EH (cell line): ENCODE measurements at regions not wholly inside any gene's neighbourhood (a gene's known extent, or its start where the extent isn't known, plus 50 kb on each side); places are given as distances from the start of the nearest gene placed in this dataset.

ENCODE experiments used
- DNase-seq: peaks from one replicate; pipeline ENCODE4 v3.0.0-alpha.2; 2015; ENCODE audit warnings: low read depth

- DNase-seq: no peak
These were observed 1134.1 kb downstream of the BRD1 start for GRCh38 chr22:48693377-48694135.

DNA sequence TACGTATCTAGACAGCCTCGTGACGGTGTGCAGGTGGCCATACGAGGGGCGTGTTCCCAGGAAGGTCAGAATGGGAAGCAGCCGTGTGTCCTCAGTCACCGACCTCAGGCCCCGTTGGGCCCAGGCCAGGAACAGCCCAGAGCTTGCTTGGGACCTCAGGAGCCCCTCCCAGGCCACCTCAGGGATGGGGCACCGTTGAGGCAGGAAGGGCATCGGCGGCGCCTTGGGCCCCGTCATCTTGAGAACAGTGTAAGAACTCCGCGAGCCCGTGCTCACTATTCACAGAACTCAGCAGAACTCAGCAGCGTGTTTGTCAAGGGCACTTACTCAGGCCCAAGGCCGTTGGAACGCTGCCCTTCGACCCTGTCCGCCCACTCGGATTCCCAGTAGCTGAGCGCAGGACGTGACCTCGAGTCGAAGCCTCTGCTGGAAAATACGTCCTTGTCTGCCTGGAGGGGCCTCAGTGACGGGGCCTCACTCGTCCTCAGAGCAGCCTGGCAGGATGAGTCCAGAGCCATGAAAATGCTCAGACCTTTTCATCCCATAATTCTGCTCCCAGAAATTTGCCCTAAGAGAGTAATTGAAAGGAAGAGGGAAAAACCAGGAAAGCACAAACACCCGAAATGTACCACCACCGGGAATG, 1134.8 kb downstream of the BRD1 start:
- no peak for DNase-seq

DNA sequence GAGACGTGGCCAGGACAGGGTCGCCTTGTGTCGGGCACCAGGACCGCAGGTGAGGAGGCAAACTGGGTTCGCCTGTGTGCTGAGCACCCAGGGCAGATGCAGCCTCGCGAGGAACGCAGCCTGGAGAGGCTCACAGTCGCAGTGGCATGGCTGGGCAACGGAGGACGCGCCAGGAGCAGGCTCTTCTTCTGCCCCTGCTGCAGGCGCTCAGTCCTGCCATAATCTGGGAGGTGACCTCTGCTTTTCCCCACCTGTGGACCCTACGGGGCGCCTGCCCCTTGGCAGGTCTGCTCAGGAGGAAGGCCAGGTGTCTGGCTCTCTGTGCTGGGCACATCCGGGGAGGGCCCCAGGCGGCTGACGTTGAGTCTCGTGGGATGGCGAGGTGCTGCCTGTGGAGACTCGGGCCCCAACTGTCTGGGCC, 1136.2 kb downstream of the BRD1 start:
- no peak for DNase-seq

DNA sequence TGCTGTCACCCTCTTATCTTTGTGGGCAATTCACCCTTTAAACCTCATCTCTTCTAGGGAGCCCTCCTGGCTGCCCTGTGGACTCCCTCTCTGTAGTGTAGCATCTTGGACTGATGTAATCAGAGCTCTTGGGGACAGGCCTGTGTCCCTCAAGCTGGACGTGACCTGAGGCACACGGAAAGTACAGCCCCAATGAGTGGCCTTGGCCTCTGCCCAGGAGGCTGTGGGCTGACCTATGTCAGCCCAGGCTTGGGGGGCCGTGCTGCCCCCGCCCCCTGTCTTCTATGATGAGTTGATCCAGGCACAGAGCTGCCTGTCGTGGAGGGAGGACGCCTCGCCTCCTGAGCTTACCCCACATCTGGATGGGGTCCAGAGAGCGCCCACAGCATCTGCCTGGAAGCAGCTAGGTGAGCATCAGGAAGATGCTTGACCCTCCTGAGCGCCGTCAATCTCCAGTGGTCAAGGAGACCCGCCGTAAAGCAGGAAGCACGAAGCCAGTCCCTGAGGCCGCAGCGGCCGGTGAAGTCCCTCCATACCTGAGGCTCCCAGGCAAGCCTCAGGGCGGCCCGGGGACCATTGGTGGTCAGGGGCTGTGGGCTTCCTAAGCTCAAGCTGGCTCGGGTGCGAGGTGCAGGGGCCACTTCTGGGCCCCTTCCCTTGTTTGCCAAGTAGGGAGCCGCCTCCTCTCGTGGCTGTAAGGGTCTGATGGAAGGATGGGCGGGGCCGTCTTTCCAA, 1136.9 kb downstream of the BRD1 start:
- DNase-seq: no peak

GRCh38 chr22:48689206-48689605, 1138.5 kb downstream of the BRD1 start:
- DNase-seq: no peak

GRCh38 chr22:48688366-48688765, 1139.3 kb downstream of the BRD1 start:
- no peak for DNase-seq

DNA sequence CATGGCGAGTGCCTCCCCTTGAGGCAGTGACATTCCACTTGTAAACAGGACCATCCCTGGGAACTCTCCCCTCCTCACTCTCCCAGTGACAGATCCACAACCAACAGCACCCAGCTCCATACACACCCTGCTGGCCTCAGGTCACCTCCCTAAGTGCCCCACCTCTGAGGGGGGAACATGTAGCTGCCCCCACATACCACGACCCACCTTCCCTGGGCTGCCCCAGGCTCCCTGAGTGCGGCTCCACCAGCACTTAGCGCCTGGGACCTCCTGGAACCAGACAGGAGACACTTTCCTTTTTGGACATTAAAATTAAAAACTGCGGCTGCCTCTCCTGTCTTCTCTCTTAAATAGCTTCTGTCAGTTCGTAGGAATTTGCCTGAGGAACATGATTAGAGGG, 1140.1 kb downstream of the BRD1 start:
- no peak for DNase-seq

DNA sequence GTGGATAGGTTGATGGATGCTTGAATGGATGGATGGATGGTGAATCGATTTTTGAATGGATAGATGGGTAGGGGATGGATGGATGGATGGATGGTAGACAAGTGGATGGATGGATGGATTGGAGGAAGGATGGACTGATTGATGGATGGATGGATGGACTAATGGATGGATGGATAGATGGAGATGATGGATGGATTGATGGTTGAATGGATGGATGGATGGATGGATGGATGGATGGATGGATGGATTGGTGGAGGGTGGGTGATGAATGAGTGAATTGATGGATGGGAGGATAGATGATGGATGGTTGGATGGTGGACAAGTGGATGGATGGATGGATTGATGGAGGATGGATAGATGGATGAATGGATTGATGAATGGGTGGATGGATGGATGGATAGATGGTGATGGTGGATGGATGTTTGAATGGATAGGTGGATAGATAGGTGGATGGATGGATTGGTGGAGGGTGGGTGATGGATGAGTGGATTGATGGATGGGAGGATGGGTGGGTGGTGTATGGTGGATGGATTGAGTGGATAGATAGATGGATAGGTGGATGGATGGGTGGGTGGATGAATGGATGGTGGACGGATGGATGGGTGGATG, 1140.9 kb downstream of the BRD1 start:
- DNase-seq: no peak

- DNase-seq: no peak
These were observed 1141.9 kb downstream of the BRD1 start for GRCh38 chr22:48685767-48686166.

GRCh38 chr22:48683640-48684039, 1144.0 kb downstream of the BRD1 start:
- no peak for DNase-seq

DNA sequence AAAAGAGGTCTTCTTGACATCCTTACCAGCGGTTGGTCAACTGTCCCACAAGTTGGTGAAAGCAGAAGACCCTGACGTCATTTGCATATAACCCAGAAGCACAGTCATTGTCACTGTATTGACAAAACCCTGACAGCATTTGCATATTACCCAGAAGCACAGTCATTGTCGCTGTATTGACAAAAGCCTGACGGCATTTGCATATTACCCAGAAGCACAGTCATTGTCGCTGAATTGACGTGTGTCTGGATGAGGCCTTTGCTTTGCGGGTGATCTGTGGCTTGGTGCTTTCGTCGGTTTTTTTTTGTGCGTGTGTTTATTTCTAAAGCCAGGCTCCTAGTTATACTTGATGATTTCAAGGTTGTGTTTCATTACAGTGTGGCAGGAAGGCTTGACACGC, 1145.2 kb downstream of the BRD1 start:
- no peak for DNase-seq

DNA sequence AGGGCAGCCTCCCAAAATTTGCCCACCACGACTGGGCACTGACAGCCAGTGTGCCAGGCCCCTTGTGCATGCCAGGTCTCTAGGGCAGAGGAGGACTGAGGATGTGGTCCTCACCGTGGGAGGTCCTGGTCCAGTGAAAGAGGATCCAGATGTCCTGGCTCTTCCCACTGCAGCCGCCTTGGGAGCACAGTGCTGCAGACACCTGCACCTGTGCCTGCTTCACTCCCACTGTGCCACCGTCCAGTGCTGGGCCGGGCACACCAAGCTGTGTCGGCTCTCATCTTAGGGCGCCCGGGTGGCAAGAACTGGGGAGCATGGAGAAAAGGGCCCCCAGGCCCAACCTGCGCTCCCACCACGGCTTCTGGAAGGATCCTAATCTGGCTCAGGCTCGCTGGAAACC, 1147.1 kb downstream of the BRD1 start:
- no peak for DNase-seq

GRCh38 chr22:48679656-48680555, 1147.8 kb downstream of the BRD1 start:
- DNase-seq: no peak

GRCh38 chr22:48678171-48679135, 1149.2 kb downstream of the BRD1 start:
- DNase-seq: no peak

- DNase-seq: no peak
These were observed 1150.1 kb downstream of the BRD1 start for GRCh38 chr22:48677621-48678020.

GRCh38 chr22:48677168-48677520, 1150.5 kb downstream of the BRD1 start:
- DNase-seq: no peak

GRCh38 chr22:48676266-48677167, 1151.2 kb downstream of the BRD1 start:
- no peak for DNase-seq

DNA sequence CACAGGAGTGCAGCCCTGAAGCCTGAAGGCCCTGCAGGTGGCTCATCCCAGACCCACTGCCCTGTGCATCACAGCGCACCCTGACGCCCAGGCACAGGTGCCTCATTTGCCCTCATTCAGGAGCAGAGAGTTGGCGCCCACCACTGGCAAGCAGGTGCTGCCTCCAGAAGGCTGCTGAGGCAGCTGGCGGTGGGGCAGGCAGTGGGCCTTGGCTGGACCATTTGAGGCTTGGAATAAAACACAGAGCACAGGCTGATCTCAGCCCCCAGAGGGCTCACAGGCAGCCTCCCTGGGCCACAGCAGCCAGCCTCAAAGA, 1151.9 kb downstream of the BRD1 start:
- DNase-seq: no peak

DNA sequence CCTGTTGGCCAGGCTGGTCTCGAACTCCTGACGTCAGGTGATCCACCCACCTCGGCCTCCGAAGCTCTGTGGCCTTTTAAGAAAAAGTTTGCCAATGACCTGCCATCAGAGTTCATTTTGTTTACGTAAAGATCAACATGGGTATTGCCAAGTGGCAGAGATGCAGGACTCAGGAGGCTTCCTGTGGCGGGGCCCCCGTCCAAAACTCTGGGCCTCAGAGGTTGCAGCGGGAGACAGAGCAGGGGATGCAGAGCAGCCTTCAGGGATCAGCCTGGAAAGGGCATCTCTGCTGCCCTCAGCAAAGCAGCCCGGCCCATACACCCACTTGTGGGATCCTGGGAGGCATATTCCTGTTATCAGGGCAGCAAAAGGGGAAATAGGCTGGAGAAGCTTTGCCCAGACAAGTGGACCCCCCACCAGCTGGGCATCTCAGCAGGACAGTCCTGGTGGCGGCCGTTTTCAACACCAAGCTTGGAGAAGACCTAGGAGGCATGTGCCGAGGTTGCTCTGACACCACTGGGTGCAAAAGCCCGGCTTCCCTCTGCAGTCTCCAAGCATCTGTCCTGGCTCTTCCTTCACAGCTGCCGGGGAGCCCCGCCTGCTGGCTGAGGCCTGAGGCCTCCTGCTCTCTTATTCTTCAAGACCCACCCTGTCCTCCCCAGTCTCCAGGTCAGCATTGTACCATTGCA, 1152.4 kb downstream of the BRD1 start:
- DNase-seq: no peak
